ENCODE measurements at regions not wholly inside any gene's neighbourhood (a gene's known extent, or its start where the extent isn't known, plus 50 kb on each side); places are given as distances from the start of the nearest gene placed in this dataset.

DNA sequence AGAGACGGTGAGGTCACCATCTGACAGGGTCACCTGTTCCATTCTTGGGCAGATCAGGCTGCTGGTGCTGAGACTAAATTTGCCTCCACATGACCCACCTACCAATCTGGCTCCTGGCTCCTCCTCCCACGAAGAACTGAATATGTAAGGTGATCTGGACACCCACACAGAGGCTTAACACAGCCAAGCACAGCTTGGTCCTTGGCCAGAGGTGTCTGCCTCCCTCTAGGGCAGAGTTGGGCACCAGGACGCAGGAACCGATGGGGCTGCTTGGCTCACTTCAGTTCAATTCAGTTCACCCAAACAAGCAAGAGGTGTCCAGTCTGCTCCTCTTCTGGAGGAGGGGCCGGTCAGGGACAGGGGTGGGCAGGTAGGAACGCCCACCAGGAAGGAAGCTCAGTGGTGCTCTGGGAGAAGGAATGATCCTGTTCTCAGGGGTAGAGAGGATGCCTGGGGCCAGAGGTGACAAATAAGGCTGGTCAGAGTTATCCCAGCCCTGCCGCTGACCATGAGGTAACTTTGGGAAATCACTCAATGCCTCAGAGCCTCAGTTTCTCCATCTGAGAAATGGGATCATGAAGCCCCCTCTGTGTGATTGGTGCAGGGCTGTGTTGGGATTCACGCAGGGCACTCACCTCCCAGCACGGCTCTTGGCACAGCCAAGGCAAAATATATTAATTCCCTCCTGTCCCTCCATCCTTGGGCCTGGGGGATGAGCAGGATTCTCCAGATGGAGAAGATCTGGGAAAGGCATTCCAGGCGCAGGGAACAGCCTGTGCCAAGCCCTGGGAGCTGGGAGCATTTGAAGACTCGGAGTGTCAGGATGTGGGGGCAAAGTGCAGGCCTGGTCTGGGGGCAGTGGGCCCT is 284.5 kb downstream of the PTPRU start:
- no peak for TF ChIP-seq POLR2A (IDR thresholded peaks at IDR 0.05; ENCODE audit: extremely low read depth, insufficient read length)
- no peak for DNase-seq (ENCODE audit: low read depth)
- H3K4me3 ChIP-seq (ENCODE audit: low read depth, low read length): no peak overlapping the region

DNA sequence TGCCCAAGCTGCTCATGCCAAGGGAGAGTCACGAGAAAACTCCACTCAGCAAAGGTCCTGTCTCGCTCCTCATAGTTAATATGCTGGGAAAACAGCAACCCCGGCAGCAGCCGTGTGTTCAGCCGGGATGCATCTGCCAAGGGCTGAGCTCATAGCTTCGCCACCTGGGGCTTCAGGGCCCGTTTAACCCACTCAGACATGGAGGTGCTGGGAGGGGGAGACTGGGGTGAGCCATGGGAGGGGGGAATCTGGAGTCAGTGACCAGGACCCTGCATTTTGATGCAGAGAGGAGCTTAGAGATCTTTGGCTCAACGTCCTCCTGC is 283.4 kb downstream of the PTPRU start:
- no peak overlapping the region for H3K4me3 ChIP-seq (ENCODE audit: low read depth, low read length)
- DNase-seq (ENCODE audit: low read depth): no peak
- TF ChIP-seq POLR2A (IDR thresholded peaks at IDR 0.05; ENCODE audit: extremely low read depth, insufficient read length) (no peak), MAX (IDR thresholded peaks at IDR 0.05; ENCODE audit: low read depth, low read length) (no peak), CTCF (IDR thresholded peaks at IDR 0.05; ENCODE audit: low read depth, low read length) (no peak), MYC (IDR thresholded peaks at IDR 0.05; ENCODE audit: low read depth, low read length) (no peak)

- TF ChIP-seq MYC (IDR thresholded peaks at IDR 0.05; ENCODE audit: low read depth, low read length) (no peak), CTCF (IDR thresholded peaks at IDR 0.05; ENCODE audit: low read depth, low read length) (no peak), MAX (IDR thresholded peaks at IDR 0.05; ENCODE audit: low read depth, low read length) (no peak)
- no peak for DNase-seq (ENCODE audit: low read depth)
- no peak overlapping the region for H3K4me3 ChIP-seq (ENCODE audit: low read depth, low read length)
These were observed 282.9 kb downstream of the PTPRU start for GRCh38 chr1:29519108-29519787.

DNA sequence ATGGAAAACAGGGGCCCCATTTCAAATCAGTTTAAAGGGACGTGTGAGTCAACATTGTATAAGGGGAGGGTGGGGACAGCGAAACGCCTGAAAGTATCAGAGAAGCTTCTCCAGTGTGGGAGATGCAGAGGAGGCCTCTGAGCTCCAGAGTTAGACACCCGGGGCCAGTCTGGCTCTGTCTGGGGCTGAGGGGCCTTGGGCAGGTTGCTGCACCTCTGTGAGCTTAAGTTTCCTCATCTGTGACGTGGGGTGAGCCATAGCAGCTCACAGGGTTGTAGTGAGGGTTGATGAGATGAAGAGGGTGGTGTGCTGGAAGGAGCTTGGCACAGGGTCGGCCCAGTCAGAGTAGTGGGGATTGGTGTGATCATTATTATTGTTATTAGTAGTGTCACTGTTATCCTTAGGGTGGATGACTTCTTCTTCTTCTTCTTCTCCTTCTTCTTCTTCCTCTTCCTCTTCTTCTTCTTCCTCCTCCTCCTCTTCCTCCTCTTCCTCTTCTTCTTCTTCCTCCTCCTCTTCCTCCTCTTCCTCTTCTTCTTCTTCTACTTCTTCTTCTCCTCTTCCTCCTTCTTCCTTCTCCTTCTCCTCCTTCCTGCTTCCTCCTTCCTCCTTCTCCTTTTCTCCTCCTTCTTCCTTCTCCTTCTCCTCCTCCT is 282.0 kb downstream of the PTPRU start:
- H3K4me3 ChIP-seq (ENCODE audit: low read depth, low read length): no peak overlapping the region
- no peak for DNase-seq (ENCODE audit: low read depth)
- TF ChIP-seq MYC (IDR thresholded peaks at IDR 0.05; ENCODE audit: low read depth, low read length): no peak
- TF ChIP-seq CTCF (IDR thresholded peaks at IDR 0.05; ENCODE audit: low read depth, low read length): no peak
- no peak for TF ChIP-seq MAX (IDR thresholded peaks at IDR 0.05; ENCODE audit: low read depth, low read length)
- TF ChIP-seq POLR2A (IDR thresholded peaks at IDR 0.05; ENCODE audit: extremely low read depth, insufficient read length): no peak

DNA sequence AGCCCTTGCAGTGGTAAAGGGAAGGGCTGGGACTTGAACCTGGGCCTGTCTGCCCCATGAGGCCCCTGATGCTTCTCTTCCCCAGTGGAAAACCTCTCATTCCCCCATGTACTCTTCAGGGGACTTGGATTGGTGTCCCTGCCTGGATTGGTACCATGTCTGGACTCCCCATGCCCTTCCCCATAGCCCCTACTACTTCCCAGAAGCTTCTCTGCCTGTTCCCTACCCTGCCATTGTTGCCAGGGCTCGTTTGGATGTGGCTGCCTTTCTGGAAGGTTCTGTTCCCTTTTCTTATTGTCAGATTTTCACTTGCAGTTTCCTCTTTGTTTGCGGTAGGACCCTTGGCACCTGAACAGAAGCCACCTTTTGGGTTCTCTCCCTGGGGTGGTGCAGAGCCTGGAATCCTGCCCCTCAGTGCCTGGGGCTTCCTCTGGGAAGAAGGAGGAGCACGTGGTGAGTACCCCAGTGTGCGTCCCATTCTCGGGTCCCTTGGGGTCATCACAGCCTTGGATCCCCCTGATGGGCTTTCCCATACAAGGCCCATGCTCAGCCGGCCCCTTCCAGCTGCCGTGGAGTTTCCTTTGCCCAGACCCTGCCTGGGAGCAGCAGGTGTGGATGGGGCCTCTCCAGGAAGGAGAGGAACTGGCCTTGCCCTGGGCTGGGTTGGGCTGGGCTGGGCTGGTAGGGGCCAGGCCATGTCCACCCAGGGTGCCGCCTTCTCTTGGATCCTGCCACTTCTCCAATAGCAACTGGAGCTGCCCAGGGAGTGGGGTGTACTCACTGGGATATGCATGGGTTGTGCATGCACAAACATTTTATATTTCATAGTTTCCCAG is 281.1 kb downstream of the PTPRU start:
- no peak for DNase-seq (ENCODE audit: low read depth)
- TF ChIP-seq POLR2A (IDR thresholded peaks at IDR 0.05; ENCODE audit: extremely low read depth, insufficient read length) (no peak), MAX (IDR thresholded peaks at IDR 0.05; ENCODE audit: low read depth, low read length) (no peak), MYC (IDR thresholded peaks at IDR 0.05; ENCODE audit: low read depth, low read length) (no peak), CTCF (IDR thresholded peaks at IDR 0.05; ENCODE audit: low read depth, low read length) (no peak)
- H3K4me3 ChIP-seq (ENCODE audit: low read depth, low read length): no peak overlapping the region

Measured in NB4 (cell line).